Epithelial cell of proximal tubule (primary cell): ENCODE measurements at regions not wholly inside any gene's neighbourhood (a gene's known extent, or its start where the extent isn't known, plus 50 kb on each side); places are given as distances from the start of the nearest gene placed in this dataset.

Experiments
- DNase-seq: peaks from one replicate; pipeline ENCODE4 v3.0.0-alpha.2; 2011; ENCODE audit warnings: low read depth
- H3K4me3 ChIP-seq: 2 replicates; pipeline ENCODE4 v1.5.1; 2011; ENCODE audit warnings: low read depth, mild to moderate bottlenecking, low read length
- TF ChIP-seq, protein P1 (sequence below): conservative IDR thresholded peaks from 2 replicates; pipeline ENCODE4 v1.5.1; 2012; ENCODE audit warnings: low read depth, mild to moderate bottlenecking, low read length

GRCh38 chr5:172569861-172570558, 71.1 kb upstream of the NEURL1B start:
- TF ChIP-seq, protein P1, sequence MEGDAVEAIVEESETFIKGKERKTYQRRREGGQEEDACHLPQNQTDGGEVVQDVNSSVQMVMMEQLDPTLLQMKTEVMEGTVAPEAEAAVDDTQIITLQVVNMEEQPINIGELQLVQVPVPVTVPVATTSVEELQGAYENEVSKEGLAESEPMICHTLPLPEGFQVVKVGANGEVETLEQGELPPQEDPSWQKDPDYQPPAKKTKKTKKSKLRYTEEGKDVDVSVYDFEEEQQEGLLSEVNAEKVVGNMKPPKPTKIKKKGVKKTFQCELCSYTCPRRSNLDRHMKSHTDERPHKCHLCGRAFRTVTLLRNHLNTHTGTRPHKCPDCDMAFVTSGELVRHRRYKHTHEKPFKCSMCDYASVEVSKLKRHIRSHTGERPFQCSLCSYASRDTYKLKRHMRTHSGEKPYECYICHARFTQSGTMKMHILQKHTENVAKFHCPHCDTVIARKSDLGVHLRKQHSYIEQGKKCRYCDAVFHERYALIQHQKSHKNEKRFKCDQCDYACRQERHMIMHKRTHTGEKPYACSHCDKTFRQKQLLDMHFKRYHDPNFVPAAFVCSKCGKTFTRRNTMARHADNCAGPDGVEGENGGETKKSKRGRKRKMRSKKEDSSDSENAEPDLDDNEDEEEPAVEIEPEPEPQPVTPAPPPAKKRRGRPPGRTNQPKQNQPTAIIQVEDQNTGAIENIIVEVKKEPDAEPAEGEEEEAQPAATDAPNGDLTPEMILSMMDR = no peak
- H3K4me3 ChIP-seq = no peak overlapping the region
- DNase-seq = no peak

- no peak for DNase-seq
- TF ChIP-seq, protein P1 = no peak
Observed at GRCh38 chr5:172568308-172568910, 72.7 kb upstream of the NEURL1B start.

DNA sequence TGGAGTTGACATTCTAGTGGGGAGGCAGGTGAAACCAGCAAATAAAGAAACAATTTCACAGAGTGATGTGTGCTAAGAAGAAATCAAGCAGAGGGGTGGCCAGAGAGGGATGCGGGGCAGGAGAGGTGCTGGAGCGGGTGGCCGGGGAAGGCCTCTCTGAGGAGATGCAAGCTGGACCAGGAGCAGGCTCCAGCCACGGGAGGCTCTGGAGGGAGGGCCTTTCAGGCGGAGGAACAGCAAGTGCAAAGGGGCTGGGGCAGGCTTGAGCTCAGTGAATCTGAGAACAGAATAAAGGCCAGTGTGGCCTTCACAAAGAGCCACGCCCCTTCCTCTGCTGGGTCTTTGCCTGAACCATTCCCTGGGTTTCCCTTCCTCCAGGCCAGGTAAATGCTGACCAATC, 73.2 kb upstream of the NEURL1B start:
- DNase-seq = no peak
- TF ChIP-seq, protein P1 = no peak
- no peak overlapping the region for H3K4me3 ChIP-seq

More at GRCh38 chr5:172568308-172568910, 72.7 kb upstream of the NEURL1B start:
- H3K4me3 ChIP-seq = no peak overlapping the region

DNA sequence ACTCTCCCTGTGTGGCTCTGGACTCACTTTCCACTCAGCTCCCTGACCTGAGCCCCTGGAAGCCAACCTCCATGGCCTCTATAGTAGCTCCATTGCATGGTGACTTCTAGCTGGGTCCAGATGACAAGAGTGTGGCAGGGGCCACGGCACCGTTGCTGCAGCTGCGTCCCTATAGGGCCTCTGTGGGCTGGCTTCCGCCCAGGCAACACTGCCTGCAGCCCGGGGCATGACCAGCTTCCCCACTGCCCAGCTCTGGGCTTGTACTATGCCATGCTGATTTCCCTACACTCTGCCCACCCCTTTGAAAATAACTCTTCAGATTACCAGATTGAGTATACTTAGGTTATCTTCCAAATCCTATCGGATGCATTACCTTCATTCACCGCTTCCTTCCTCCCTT, 73.8 kb upstream of the NEURL1B start:
- no peak for DNase-seq
- TF ChIP-seq, protein P1 = no peak
- H3K4me3 ChIP-seq = no peak overlapping the region

GRCh38 chr5:172565931-172566665, 75.0 kb upstream of the NEURL1B start:
- H3K4me3 ChIP-seq = no peak overlapping the region
- DNase-seq = no peak
- TF ChIP-seq, protein P1 = no peak

DNA sequence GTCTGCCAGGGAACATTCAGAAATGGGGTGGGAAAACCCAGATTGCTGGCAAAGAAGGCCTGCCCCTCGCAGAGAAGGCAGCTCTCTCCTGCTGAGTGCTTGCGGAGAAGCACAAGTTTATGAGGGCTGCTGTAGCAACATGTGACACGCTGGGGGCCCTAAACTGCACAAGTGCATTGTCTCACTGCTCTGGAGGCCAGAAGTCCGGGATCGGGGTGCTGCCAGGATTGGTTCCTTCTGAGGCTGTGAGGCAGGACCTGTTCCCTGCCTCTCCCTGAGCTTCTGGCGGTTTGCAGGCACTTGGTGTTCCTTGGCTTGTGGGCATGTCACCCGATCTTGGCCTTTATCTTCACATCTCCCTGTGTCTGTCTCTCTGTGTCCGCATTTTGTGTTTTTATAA, 75.6 kb upstream of the NEURL1B start:
- TF ChIP-seq, protein P1 = no peak
- no peak overlapping the region for H3K4me3 ChIP-seq
- DNase-seq = no peak
